Cardiac fibroblast (primary cell): ENCODE measurements at regions not wholly inside any gene's neighbourhood (a gene's known extent, or its start where the extent isn't known, plus 50 kb on each side); places are given as distances from the start of the nearest gene placed in this dataset.
"Not testable (repeated sequence)": the region's sequence is repeated elsewhere in the genome, so short reads cannot be mapped to it uniquely, and the experiment has no call there.

Source experiments
- DNase-seq, 2 donors: peaks; one replicate each; pipeline versions ENCODE4 v3.0.0 to v3.0.0-alpha.2; 2010; ENCODE audit warnings: low read depth in 2 of 2
- H3K4me3 ChIP-seq, 2 donors: replicated peaks in 1 of 2; 1 replicate in 1 of 2; 2 replicates in 1 of 2; pipeline ENCODE4 v1.5.1; 2011; ENCODE audit warnings: low read depth in 2 of 2, low read length in 2 of 2, mild to moderate bottlenecking in 2 of 2, moderate library complexity in 1 of 2

- not testable (repeated sequence) for H3K4me3 ChIP-seq, DNase-seq
Measured at GRCh38 chr9:66812967-66813366, 87.6 kb upstream of the ZNF658 start.

- not testable (repeated sequence) for DNase-seq
Measured at GRCh38 chr9:66814038-66814437, 86.5 kb upstream of the ZNF658 start.

GRCh38 chr9:66819510-66819909, 81.0 kb upstream of the ZNF658 start:
- H3K4me3 ChIP-seq, DNase-seq: not testable (repeated sequence)

More at GRCh38 chr9:66814038-66814437, 86.5 kb upstream of the ZNF658 start:
- not testable (repeated sequence) for H3K4me3 ChIP-seq

GRCh38 chr9:66820014-66820660, 80.4 kb upstream of the ZNF658 start:
- not testable (repeated sequence) for H3K4me3 ChIP-seq, DNase-seq

GRCh38 chr9:66824169-66824568, 76.4 kb upstream of the ZNF658 start:
- not testable (repeated sequence) for H3K4me3 ChIP-seq, DNase-seq

GRCh38 chr9:66829853-66830252, 70.7 kb upstream of the ZNF658 start:
- DNase-seq, result not testable (repeated sequence)

GRCh38 chr9:66830777-66831497, 69.6 kb upstream of the ZNF658 start:
- not testable (repeated sequence) for DNase-seq, H3K4me3 ChIP-seq

More at GRCh38 chr9:66829853-66830252, 70.7 kb upstream of the ZNF658 start:
- not testable (repeated sequence) for H3K4me3 ChIP-seq

- not testable (repeated sequence) for DNase-seq, H3K4me3 ChIP-seq
Measured at GRCh38 chr9:66832222-66832621, 68.3 kb upstream of the ZNF658 start.

- H3K4me3 ChIP-seq, DNase-seq: not testable (repeated sequence)
Measured at GRCh38 chr9:66837242-66837937, 63.1 kb upstream of the ZNF658 start.
